GM19467 (cell line): ENCODE measurements at regions not wholly inside any gene's neighbourhood (a gene's known extent, or its start where the extent isn't known, plus 50 kb on each side); places are given as distances from the start of the nearest gene placed in this dataset.

ENCODE experiments used
- ATAC-seq: cut with Tn5 transposase; IDR thresholded peaks from one replicate; pipeline ENCODE4 v1.9.1; 2021; ENCODE audit warnings: mild to moderate bottlenecking, moderate library complexity; ENCODE audit not compliant: unreplicated experiment

DNA sequence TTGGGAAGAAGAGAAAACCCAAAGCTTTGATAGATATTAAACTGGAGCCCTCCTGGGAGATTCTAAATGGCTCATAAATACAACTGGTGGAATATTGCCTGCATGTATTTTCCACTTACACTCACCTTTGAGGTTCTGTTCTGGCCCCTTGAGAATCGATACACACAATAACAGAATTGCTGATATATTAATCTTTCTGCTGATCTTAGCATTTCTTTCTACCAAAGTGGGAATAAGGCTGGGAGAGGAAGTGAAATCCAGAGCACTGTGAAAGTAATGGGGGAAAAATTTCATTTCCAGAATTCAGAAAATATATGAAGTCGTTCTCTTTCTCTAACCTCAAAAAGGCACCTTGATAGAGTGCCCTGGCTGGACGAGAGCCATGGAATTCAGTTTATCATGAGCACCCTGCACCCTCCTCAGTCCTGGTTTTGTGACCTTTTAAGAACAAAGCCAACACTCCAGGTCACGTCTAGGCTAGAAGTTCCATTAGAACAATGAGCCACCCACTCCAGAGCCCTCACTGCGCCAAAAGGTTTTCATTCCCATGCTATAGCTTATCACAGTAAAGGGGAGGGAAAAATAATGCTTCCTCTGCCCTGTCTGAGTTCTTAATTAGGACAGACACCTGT lies 244.5 kb downstream of the CD83 start:
- no peak for ATAC-seq

GRCh38 chr6:14364370-14364769 lies 246.8 kb downstream of the CD83 start:
- no peak for ATAC-seq

- no peak for ATAC-seq
Measured at GRCh38 chr6:14365393-14365792, 247.8 kb downstream of the CD83 start.

- no peak for ATAC-seq
Measured at GRCh38 chr6:14366315-14366714, 248.7 kb downstream of the CD83 start.

GRCh38 chr6:14366872-14367271 lies 249.3 kb downstream of the CD83 start:
- ATAC-seq = no peak

DNA sequence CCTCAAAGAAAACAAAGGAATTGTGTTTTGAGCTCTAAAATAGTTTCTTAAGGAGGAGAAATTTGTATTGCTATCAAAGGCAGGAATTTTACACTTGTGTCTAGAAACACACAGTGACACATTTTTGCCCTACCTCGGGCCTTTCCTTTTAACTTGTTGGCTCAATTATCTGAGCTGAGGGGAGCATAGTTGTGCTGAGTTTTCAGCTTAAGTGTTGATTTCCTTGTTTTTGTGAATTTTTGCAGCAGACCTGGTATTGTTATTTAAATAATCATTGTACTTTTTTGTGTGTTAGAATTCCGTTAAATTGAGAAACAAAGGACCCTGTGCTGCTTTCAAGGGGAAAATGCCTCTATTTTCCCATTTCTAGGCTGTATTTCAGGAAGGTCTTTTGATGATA lies 249.7 kb downstream of the CD83 start:
- no peak for ATAC-seq

GRCh38 chr6:14369717-14370116 lies 252.1 kb downstream of the CD83 start:
- no peak for ATAC-seq

DNA sequence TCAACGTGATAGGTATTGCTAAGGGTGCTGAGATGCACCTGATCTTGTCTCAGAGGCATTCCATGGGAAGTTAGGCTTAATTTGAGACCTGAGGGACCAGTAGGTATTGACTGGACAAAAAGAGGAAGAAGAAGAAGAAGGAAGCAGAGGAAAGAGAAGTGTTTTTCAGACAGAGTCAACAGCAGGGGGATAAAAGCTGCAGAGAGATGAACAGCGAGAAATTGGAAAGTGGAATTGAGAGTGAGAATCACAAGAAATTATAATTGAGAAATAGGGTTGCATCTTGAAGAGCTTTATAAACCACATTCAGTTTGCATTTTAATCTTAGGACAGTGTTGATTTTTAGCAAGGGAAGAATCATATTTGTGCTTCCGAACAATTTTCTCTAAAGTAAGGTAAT lies 254.0 kb downstream of the CD83 start:
- peak; percentile 41 for ATAC-seq

DNA sequence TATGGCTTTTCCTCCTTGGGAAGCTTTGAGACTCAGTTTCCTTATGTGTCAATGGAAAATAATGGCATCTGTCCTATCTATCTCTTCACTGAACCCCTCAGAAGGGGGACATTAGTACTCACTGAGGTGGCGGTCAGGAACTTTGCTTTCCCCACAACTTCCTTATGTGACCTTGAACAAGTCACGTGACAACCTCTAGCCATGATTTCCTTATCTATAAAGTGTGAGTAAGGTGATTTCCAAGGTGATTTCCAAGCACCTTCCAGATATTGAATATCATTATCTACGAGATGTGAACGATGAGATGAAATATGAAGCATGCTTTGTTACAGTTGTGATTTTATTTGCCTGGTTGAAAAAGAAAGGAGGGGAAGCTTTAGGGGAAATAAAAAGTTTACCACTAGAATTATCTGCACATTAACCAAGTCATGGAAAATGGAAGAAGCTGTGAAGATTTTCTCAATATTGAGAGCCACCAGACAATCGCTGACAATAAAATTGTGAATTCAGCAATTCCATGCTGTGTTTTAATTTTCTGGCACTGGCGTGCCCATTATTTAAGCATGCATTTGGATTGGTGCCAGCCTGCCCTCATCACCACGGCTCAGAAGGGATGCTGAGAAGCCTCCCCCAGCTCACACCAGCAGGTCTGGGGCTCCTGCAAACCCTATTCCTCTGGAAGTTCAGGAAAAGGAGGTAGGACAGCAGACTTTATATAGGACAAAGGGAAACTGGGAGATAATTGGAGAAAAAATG lies 255.3 kb downstream of the CD83 start:
- ATAC-seq = no peak

GRCh38 chr6:14373648-14374437 lies 256.3 kb downstream of the CD83 start:
- ATAC-seq = no peak

GRCh38 chr6:14375930-14376329 lies 258.4 kb downstream of the CD83 start:
- no peak for ATAC-seq

DNA sequence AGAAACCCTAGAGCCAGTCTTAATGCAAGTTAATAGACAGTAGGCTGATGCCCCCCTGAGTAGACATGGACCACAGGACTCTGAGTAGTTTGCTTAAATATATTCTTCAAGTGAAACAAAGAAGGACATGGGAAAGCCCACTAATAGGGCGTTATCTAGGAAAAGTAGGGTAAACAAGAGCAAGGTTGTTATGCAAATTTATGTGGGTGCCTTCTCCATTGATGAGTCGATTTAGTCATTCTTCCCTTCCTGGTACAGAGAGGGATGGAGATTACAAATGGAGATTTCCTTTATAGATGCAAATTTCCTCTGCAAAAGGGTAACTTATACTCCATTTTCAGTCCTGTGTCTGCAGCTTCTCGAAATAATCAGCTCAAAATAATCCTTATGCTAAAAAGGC lies 262.0 kb downstream of the CD83 start:
- ATAC-seq = no peak

DNA sequence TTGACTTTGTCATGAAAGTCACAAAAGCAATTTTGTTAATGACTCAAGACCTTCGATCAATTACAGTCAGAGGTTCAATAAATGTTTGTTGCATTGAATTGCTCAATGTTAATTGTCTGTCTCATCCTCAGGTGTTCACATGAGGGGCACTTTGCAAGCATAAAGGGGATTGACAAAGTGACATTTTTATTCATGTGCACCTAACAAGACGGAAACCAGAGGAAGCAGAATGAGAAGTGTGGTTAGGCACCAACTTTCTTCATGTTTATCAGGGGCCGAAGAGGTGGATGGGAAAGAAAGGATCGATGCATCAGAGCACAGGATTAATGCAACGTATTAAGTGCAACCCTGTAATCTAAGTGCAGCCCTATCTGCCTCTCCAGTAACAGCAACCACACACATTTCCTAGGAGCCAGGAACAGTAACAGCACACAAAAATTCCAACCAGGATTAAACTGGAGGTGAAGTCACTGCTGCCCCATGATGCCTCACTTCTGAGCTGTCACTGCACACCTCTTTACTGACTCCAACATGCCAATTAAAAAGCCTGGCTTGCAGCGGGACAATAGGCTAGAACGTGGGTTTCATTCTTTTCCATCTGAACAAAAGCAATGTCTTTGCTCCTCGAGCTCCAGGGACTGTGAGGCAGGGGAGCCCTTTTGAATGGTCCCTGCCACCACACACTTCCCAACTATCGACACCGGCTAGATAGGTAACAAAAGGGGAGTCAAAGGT lies 262.7 kb downstream of the CD83 start:
- no peak for ATAC-seq

- no peak for ATAC-seq
Measured at GRCh38 chr6:14380901-14381828, 263.6 kb downstream of the CD83 start.

DNA sequence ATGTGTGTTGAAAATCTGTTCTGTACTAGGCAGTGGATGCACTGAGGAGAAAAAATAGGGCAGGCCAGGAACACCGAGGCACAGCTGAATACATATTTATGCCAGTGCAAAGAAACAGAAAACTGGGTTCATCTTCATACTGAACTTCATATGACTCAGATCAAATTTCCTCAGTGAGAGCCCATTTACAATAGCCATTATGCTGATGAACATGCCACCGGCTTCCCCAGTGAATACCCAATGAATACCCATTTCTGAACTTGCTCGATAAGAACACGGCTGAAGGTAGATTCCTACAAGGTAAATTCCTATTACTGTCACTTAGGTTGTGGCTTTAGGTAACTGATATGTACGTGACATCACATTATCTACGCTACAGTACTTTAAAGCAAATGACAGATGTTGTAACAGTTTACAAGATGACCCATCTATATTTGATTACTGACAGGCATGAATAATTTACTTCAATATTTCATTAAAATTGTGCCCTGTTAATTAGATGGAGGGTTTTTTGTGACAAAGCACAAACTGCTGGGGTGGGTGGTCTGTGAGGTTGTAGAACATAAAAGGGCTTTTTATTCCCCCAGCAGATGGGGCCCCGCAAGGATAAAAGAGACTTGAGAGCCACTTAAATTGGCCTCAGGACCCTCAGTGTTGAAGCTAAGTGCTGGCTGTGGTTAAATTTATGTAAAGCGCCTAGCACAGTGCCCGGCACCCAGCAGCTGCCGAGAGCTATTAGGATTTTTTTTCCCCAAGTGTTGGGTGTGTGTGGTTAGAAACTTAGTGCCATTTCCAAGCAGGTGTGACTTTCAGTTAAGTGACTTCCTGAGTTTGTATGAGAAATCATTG lies 264.5 kb downstream of the CD83 start:
- no peak for ATAC-seq

DNA sequence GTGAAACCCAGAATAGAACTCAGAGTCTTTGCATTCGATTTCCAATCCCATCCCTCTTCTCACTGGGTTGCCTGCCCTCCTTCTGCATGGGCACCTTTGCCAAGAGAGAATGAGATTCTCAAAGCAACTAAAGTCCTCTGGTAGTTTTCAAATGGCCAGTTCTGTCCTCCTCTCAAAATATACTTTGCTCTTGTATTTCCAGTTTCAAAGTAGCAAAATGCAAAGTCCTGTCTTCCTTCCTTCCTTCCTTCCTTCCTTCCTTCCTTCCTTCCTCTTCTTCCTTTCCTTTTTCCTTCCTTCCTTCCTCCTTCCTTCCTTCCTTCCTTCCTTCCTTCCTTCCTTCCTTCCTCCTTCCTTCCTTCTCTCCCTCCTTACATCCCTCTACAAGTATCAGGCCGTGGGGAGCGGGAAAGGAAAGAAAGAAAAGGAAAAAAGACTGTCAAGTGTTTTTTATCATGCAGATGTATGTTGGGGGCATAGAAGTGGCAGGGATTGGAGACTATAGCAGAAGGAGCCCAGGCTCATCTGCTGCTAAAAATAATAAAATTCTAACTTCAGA lies 265.2 kb downstream of the CD83 start:
- no peak for ATAC-seq

DNA sequence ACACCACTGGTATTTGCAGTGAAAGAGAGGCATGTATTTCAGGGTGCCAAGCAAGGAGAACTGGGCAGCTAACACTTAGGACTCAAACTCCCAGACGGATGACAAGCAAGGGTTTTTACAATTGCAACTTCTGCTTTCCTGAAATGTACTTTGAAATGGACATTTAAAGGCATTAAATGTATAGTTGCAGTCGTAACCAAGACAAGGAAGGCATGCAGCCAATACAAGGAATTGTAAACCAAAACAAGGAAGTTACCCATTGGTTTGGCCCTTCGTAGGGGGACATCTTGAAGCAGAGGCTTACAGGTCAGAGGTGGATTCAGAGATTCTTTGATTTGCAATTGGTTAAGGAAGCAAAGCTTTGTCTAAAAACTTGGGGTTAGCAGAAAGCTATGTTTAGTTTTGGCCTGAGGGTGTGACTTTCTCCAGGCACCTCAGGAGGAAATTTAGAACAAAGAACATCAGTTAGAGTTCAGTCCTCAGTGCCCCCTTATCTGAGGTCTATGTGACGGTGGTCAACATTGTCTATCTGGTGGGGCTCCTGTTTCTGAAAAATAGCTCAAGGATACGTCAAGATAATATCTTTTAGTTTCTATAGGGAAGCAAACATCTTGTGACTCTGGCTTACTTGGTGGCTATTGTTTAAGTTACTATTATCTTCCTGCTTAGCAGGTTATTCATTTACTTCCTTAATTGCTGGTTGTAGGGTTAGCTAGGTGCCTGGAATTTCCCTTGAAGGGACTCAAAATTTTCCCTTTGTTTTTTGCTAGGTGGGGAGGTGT lies 266.0 kb downstream of the CD83 start:
- no peak for ATAC-seq
